ENCODE measurements at regions not wholly inside any gene's neighbourhood (a gene's known extent, or its start where the extent isn't known, plus 50 kb on each side); places are given as distances from the start of the nearest gene placed in this dataset.

DNA sequence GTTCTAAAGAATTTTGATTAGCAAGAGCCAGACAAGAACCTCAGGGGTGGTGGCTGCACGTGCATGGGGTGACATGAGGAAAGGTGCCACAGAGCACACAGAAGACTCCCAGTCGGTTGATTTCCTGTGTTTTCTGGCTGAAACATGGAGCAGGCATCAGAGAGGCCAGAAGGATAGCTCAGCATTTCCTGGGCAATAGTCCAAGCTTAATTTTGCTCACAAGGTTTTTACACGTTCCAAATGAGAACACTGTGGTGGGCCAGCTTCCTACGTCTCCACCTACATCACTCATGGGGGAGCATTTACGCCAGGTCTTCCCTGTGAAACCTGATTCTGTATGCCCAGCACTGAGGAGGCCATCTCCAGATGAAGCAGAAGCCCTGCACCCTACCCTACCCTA lies 212.5 kb upstream of the CLNK start:
- TF ChIP-seq POLR2A (IDR thresholded peaks at IDR 0.05), result no peak
- TF ChIP-seq, protein P1, sequence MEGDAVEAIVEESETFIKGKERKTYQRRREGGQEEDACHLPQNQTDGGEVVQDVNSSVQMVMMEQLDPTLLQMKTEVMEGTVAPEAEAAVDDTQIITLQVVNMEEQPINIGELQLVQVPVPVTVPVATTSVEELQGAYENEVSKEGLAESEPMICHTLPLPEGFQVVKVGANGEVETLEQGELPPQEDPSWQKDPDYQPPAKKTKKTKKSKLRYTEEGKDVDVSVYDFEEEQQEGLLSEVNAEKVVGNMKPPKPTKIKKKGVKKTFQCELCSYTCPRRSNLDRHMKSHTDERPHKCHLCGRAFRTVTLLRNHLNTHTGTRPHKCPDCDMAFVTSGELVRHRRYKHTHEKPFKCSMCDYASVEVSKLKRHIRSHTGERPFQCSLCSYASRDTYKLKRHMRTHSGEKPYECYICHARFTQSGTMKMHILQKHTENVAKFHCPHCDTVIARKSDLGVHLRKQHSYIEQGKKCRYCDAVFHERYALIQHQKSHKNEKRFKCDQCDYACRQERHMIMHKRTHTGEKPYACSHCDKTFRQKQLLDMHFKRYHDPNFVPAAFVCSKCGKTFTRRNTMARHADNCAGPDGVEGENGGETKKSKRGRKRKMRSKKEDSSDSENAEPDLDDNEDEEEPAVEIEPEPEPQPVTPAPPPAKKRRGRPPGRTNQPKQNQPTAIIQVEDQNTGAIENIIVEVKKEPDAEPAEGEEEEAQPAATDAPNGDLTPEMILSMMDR (IDR thresholded peaks at IDR 0.05 in 4 of 5, conservative IDR thresholded peaks at IDR 0.05 in 1 of 5), result no peak

All from gastrocnemius medialis (tissue), 4 donors.